ENCODE measurements at regions not wholly inside any gene's neighbourhood (a gene's known extent, or its start where the extent isn't known, plus 50 kb on each side); places are given as distances from the start of the nearest gene placed in this dataset.
"Not testable (repeated sequence)": the region's sequence is repeated elsewhere in the genome, so short reads cannot be mapped to it uniquely, and the experiment has no call there.

DNA sequence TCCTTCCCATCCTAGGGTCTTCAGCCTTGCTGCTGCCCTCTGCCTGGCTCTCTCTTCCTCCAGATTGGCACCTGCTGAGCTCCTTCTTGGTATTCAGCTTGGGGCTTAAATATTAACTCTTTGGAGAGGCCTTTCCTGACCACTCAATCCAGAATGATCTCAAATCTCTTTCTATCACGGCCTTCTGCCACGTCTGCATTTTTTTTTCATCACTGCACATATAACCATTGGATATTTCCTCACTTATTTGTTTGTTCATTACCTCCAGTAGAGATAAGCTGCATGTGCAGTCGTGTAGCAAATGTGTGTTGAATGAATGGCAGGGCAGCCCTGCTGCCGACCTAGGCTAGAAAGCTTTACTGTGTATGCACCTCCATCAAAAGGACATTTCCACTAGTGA lies 51.6 kb upstream of the MPP7 start:
- Histone ChIP-seq H3K4me3 (no peak overlapping the region), H3K9me3 (no peaks in the 10 kb centered on the region), H3K4me1 (no peaks in the 10 kb centered on the region), H3K27me3 (ENCODE audit: low read depth) (peaks cover 5% of the 10 kb centered on the region; the same call in 1 of the 2 replicates), H3K36me3 (replicated peaks) (no peaks in the 10 kb centered on the region)
- in situ Hi-C loops (cut with MboI; ENCODE audit: low sequenced_read_pairs): no loop called here
- no peak for DNase-seq (ENCODE audit: low spot score in 2 of 2)

DNA sequence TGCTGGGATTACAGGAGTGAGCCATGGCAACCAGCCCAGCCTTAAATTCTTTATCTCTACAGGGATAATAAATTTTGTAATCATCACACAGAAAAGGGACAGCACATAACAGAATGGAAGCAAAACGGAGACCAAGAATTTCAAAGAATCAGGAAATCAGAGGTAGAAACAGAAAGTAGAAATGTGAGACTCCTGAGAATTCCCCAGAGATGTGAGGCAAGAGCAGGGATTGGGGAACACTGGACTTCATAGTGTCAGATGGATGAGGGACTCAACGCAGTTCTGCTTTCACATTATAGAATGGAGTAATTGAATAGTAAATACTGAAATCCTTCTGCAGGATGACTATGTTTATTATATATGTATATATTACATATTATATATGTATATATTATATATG lies 52.5 kb upstream of the MPP7 start:
- Histone ChIP-seq H3K36me3 (replicated peaks) (no peaks in the 10 kb centered on the region), H3K27me3 (ENCODE audit: low read depth) (peaks cover 5% of the 10 kb centered on the region; the same call in 1 of the 2 replicates), H3K9me3 (no peaks in the 10 kb centered on the region), H3K4me1 (no peaks in the 10 kb centered on the region), H3K4me3 (no peak overlapping the region)
- in situ Hi-C loops (cut with MboI; ENCODE audit: low sequenced_read_pairs): no loop called here
- no peak for DNase-seq (ENCODE audit: low spot score in 2 of 2)

DNA sequence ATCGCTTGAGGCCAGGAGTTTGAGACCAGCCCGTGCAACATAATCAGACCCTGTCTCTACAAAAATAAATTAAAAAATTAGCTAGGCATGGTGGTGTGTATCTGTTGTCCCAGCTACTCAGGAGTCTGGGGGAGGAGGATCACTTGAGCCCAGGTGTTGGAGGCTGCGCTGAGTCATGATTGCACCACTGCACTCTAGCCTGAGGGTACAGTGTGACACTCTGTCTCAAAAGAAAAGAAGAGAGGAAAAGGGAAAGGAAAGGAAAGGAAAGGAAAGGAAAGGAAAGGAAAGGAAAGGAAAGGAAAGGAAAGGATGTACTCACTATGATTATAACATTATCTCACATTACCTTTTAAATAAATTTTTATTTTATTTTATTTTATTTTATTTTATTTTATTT lies 56.5 kb upstream of the MPP7 start:
- H3K4me1 ChIP-seq: no peaks in the 10 kb centered on the region
- H3K27me3 ChIP-seq (ENCODE audit: low read depth): no peaks in the 10 kb centered on the region
- in situ Hi-C loops (cut with MboI; ENCODE audit: low sequenced_read_pairs): no loop called here

DNA sequence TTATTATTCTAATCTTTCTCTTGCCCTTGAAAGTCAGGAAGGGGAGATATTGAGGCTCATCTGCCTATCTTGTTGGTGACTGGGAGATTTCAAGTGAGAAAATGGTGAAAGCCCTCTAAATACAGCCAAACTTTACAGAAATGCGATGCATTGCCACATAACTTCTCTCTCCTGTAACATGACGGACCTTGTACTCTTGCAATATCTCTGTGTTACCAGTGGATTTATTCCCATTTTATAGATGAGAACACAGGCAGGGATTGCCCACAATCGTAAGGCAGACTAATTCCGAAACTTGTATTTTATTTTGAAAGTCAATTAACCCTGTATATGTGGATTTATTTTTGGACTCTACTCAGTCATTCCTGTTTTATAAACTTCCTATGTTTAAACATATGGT lies 57.3 kb upstream of the MPP7 start:
- H3K4me3 ChIP-seq: no peak overlapping the region
- no peaks in the 10 kb centered on the region for H3K36me3 ChIP-seq (replicated peaks)
- DNase-seq (ENCODE audit: low spot score in 2 of 2): no peak
- no peaks in the 10 kb centered on the region for H3K27me3 ChIP-seq (ENCODE audit: low read depth)
- no peaks in the 10 kb centered on the region for H3K4me1 ChIP-seq
- in situ Hi-C loops (cut with MboI; ENCODE audit: low sequenced_read_pairs): no loop called here
- no peaks in the 10 kb centered on the region for H3K9me3 ChIP-seq

More for the DNA sequence above, 56.5 kb upstream of the MPP7 start:
- DNase-seq (ENCODE audit: low spot score in 2 of 2): no peak
- no peaks in the 10 kb centered on the region for H3K9me3 ChIP-seq
- H3K36me3 ChIP-seq (replicated peaks): no peaks in the 10 kb centered on the region
- H3K4me3 ChIP-seq: no peak overlapping the region

DNA sequence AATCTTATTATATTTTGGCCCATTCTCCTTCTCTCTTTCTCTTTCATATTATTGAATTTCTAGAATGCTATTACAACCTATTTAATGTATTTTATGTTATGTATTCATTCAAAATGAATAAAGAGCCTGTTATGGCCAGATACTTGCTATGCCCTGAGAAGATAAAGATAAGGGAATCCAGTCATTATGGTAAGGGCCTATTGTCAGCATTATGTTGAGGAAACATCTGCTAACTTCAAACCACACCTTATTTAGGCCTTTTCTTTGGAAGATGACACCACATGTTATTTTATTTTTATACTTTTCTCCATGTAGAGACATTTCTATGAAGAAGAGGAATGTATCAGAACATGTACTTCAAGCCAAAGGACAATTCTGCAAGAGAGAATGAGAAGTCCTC lies 60.5 kb upstream of the MPP7 start:
- Histone ChIP-seq H3K4me3 (no peak overlapping the region), H3K4me1 (peaks cover 4% of the 10 kb centered on the region; the same call in 1 of the 2 replicates), H3K36me3 (replicated peaks) (no peaks in the 10 kb centered on the region), H3K9me3 (no peaks in the 10 kb centered on the region), H3K27me3 (ENCODE audit: low read depth) (no peaks in the 10 kb centered on the region)
- in situ Hi-C loops (cut with MboI; ENCODE audit: low sequenced_read_pairs): no loop called here
- DNase-seq (ENCODE audit: low spot score in 2 of 2): no peak

DNA sequence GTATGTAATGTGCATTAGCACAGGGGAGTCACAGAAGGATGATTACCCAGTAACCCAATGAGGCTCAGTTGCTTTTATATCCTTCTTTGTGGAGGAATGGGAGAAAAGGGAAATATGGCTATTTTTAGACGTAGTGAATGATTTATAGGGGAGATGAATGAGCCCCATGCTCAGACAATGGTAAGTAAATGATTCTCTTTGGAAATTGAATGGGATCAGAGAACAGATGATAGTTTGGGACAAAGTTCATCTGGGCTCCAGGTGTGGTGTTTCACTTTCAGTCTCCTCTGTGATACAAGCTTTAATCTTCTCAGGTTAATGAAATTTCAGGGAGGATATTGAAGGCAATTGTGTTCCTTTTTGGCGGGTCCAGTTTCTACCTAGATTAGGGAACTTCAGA lies 63.0 kb upstream of the MPP7 start:
- in situ Hi-C loops (cut with MboI; ENCODE audit: low sequenced_read_pairs): no loop called here
- H3K9me3 ChIP-seq: no peaks in the 10 kb centered on the region
- H3K27me3 ChIP-seq (ENCODE audit: low read depth): no peaks in the 10 kb centered on the region
- DNase-seq (ENCODE audit: low spot score in 2 of 2): no peak
- H3K4me1 ChIP-seq: peaks cover 4% of the 10 kb centered on the region; the same call in 1 of the 2 replicates
- no peak overlapping the region for H3K4me3 ChIP-seq
- H3K36me3 ChIP-seq (replicated peaks): no peaks in the 10 kb centered on the region

DNA sequence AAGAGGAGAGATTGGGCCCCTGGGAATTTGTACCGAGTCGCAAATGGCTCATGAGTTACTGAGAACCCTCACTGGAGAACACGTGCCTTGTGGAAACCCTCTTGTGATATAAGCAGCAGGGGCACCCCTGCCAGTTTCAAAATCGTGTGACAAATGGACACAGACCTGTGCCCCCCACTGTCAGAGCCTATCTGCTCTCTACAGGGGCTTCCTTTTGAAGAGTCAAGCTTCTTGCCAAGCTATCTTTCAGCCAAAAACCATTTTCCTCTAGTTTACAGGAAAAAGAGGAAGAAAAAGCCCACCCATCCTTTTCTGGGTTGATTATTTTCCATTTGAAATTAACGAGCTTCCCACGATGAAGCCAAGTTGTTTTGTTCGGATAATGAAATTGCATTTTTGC lies 64.1 kb upstream of the MPP7 start:
- H3K4me1 ChIP-seq: peaks cover 4% of the 10 kb centered on the region; the same call in 1 of the 2 replicates
- in situ Hi-C loops (cut with MboI; ENCODE audit: low sequenced_read_pairs): no loop called here
- DNase-seq (ENCODE audit: low spot score in 2 of 2): no peak
- H3K36me3 ChIP-seq (replicated peaks): no peaks in the 10 kb centered on the region
- no peaks in the 10 kb centered on the region for H3K27me3 ChIP-seq (ENCODE audit: low read depth)
- no peak overlapping the region for H3K4me3 ChIP-seq
- no peaks in the 10 kb centered on the region for H3K9me3 ChIP-seq

DNA sequence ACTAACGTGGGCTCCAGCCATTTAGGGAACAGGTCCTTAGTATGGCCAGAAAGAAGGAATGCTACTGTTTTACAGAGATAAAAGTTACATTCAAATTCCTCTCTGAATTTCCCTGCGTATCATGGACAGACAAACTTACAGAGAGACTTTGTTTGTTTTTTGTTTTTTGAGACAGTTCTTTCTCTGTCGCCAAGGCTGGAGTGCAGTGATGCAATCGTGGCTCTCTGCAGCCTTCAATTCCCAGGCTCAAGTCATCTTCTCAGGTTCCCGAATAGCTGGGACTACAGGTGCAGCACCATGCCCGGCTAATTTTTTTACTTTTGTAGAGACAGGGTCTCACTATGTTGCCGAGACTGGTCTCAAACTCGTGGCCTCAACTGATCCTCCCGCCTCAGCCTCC lies 64.5 kb upstream of the MPP7 start:
- no peak for DNase-seq (ENCODE audit: low spot score in 2 of 2)
- in situ Hi-C loops (cut with MboI; ENCODE audit: low sequenced_read_pairs): no loop called here
- Histone ChIP-seq H3K4me3 (no peak overlapping the region), H3K36me3 (replicated peaks) (no peaks in the 10 kb centered on the region), H3K27me3 (ENCODE audit: low read depth) (no peaks in the 10 kb centered on the region), H3K9me3 (no peaks in the 10 kb centered on the region), H3K4me1 (peaks cover 4% of the 10 kb centered on the region; the same call in 1 of the 2 replicates)

DNA sequence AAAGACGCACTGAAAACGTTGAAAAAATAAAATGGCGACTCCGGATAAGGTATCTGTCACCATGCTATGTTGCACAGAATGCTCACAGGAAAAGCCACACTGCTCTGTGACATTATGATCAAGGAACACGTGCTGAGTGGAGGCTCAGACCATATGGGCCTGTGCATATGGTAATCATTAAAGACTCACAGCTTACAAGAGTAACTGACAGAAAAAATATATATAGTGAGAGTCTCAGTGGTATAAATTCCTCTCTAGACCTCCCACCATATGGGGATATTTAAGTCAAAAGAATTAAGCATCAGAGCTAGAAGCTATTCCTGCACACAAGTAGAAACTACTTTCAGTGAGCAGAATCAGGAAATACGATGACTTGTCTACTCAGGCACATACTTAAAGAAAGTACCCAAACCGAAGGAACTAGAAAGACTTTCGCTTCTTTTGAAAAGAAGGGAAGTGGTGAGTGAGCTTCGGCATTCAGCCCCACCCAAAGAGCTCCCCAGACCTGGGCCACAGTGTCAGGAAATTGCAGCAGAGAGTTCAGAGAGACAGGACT lies 65.1 kb upstream of the MPP7 start:
- peaks cover 4% of the 10 kb centered on the region; the same call in 1 of the 2 replicates for H3K4me1 ChIP-seq
- no peak overlapping the region for H3K4me3 ChIP-seq
- H3K9me3 ChIP-seq: no peaks in the 10 kb centered on the region
- no peaks in the 10 kb centered on the region for H3K36me3 ChIP-seq (replicated peaks)
- DNase-seq (ENCODE audit: low spot score in 2 of 2): no peak
- in situ Hi-C loops (cut with MboI; ENCODE audit: low sequenced_read_pairs): no loop called here
- H3K27me3 ChIP-seq (ENCODE audit: low read depth): no peaks in the 10 kb centered on the region

DNA sequence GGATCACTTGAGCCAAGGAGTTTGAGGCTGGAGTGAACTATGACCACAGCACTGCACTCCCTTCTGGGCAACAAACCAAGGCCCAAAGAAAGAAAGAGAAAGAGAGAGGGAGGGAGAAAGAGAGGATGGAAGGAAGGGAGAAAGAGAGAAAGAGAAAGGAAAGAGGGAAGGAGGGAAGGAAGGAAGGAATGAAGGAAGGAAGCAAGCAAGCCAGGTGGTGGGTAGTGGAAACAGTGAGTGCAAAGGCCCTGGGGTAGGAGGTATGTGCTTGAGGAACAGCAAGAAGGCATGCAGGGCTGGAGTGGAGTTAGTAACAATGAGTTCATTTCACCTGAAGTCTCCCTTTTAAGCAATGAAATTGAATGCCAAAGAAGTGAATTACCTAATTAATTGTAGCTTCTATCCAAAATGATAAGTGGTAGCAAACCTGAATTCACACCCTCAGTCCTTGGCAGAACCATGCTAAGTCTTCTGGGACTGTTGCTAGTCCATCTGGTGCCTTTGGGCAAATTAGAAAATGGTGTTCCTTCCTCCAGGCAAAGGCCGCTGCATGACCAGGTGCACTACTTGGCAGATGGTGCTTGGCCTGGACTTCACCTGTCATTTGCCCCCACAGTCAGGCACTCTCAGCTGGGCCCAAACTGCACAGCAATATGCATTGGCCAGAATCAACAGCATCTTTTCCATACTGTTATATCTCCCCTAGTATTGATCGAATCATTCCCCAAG lies 67.4 kb upstream of the MPP7 start:
- Histone ChIP-seq H3K27me3 (ENCODE audit: low read depth) (no peaks in the 10 kb centered on the region), H3K4me3 (no peak overlapping the region), H3K36me3 (replicated peaks) (no peaks in the 10 kb centered on the region), H3K9me3 (no peaks in the 10 kb centered on the region), H3K4me1 (peaks cover 4% of the 10 kb centered on the region; the same call in 1 of the 2 replicates)
- no peak for DNase-seq (ENCODE audit: low spot score in 2 of 2)
- in situ Hi-C loops (cut with MboI; ENCODE audit: low sequenced_read_pairs): no loop called here

DNA sequence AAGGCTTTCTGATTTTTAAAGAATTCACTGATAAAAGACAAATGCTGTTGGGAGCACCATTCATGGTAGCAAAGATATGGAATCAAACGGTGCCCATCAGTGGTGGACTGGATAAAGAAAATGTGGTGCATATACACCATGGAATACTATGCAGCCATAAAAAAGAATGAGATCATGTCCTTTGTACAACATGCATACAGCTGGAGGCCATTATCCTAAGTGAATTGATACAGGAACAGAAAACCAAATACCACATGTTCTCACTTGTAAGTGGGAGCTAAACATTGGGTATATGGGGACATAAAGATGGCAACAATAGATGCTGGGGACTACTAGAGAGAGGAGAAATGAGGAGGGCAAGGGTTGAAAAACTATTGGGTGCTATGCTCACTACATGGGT lies 68.8 kb upstream of the MPP7 start:
- DNase-seq (ENCODE audit: low spot score in 2 of 2); H3K27me3 ChIP-seq (ENCODE audit: low read depth); H3K4me3 ChIP-seq; H3K4me1 ChIP-seq; in situ Hi-C loops (cut with MboI; ENCODE audit: low sequenced_read_pairs); H3K9me3 ChIP-seq; H3K36me3 ChIP-seq (replicated peaks): not testable (repeated sequence)

DNA sequence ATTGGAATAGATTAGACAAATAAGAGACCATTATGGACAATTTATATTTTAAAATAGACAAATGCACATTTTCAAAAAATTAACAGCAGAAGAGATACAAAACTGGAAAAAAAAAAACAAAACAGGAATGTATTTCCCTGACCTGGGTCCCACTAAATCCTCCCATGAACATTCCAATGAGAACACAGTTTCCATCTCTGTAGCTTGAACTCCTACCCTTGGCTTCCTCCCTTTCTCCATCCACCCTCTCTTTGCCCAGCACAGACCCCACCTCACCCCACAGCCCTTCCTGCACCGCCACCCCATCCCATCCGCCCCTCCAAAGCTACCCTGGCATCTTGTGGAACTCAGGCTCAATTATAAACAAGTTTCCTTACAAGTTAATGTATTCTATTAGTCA lies 71.2 kb upstream of the MPP7 start:
- no peaks in the 10 kb centered on the region for H3K9me3 ChIP-seq
- H3K4me3 ChIP-seq: no peak overlapping the region
- in situ Hi-C loops (cut with MboI; ENCODE audit: low sequenced_read_pairs): no loop called here
- H3K36me3 ChIP-seq (replicated peaks): no peaks in the 10 kb centered on the region
- H3K27me3 ChIP-seq (ENCODE audit: low read depth): no peaks in the 10 kb centered on the region
- DNase-seq (ENCODE audit: low spot score in 2 of 2): no peak
- no peaks in the 10 kb centered on the region for H3K4me1 ChIP-seq

DNA sequence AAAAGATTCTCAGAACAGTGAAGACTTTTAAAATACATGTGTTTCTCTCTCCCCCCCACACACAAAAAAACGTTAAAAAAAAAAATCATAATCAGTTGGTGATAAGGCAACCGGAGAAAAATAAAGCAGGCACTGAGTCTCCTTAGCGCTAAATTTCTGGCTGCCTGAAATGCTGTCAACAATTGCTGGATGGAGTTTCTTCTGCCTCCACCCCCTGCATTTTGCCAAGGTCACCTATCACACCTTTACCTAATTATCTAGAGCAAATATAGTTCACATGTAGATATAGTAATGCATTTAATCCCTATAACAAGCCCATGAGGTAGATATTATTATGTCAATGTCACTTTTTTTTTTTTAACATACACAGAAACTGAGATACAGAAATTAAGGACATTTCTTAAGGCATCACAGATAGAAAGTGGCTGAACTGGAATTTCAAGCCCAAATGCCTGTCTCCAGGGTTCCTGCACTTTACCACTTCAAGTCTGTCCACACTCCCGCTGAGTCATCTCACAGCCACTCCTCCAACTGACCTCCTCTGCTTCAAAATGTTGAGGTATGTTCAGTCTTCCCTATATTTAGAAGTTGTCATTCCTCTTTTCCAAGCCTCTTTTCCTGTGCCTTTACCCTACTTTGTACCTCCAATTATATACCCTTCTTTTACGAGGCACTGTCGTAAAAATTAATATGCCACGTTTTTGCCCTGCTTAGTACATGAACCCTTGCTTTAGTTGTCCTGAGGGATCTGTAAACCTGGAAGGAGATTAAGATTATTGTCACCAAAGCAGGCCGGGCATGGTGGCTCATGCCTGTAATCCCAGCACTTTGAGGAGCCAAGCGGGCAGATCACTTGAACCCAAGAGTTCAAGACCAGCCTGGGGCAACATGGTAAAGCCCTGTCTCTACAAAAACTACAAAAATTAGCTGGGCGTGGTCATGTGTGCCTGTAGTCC lies 72.8 kb upstream of the MPP7 start:
- no peaks in the 10 kb centered on the region for H3K36me3 ChIP-seq (replicated peaks)
- DNase-seq (ENCODE audit: low spot score in 2 of 2): no peak
- H3K9me3 ChIP-seq: no peaks in the 10 kb centered on the region
- no peaks in the 10 kb centered on the region for H3K4me1 ChIP-seq
- in situ Hi-C loops (cut with MboI; ENCODE audit: low sequenced_read_pairs): loop anchor here (5.0 kb wide), 1 partner anchor 123 kb away; no protein-coding TSS in a partner anchor
- no peak overlapping the region for H3K4me3 ChIP-seq
- H3K27me3 ChIP-seq (ENCODE audit: low read depth): no peaks in the 10 kb centered on the region
